KBM-7 (cell line): ENCODE measurements at regions not wholly inside any gene's neighbourhood (a gene's known extent, or its start where the extent isn't known, plus 50 kb on each side); places are given as distances from the start of the nearest gene placed in this dataset.
"Not testable (repeated sequence)": the region's sequence is repeated elsewhere in the genome, so short reads cannot be mapped to it uniquely, and the experiment has no call there.

Experiments used
- DNase-seq: peaks from one replicate; pipeline ENCODE4 v3.0.0-alpha.2; 2015
- in situ Hi-C: fragments of 300-500 bp; cut with MboI; formaldehyde crosslinking; loops from 2 replicates; pipeline ENCODE4 v1.14.3; 2020; ENCODE audit warnings: low sequenced_read_pairs, low pct_unique_long_range_greater_than_20kb, mixed read lengths

- no peak for DNase-seq
These were observed 135.2 kb downstream of the ELOVL4 start for GRCh38 chr6:79812195-79812594.

DNA sequence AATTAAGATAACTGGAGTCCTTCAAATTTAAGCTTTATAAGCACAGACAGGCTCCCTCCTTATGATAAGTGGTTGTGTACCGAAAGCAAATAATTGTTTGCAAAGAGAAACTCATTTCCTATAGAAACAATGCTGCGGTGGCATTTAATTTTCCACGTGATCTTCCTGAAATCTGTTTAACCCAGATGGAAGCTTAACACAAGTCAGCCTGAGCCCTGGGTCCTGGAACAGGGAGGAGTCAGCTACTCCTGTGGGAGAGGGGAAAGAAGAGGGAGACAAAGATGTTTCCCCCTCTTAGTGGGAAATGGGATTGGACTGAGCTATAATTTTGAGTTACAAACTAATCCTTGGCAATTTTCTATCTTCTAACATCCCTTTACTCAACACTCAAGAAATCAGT lies 136.5 kb downstream of the ELOVL4 start:
- in situ Hi-C loops: no loop called here
- DNase-seq: no peak

More at GRCh38 chr6:79812195-79812594, 135.2 kb downstream of the ELOVL4 start:
- in situ Hi-C loops: no loop called here

DNA sequence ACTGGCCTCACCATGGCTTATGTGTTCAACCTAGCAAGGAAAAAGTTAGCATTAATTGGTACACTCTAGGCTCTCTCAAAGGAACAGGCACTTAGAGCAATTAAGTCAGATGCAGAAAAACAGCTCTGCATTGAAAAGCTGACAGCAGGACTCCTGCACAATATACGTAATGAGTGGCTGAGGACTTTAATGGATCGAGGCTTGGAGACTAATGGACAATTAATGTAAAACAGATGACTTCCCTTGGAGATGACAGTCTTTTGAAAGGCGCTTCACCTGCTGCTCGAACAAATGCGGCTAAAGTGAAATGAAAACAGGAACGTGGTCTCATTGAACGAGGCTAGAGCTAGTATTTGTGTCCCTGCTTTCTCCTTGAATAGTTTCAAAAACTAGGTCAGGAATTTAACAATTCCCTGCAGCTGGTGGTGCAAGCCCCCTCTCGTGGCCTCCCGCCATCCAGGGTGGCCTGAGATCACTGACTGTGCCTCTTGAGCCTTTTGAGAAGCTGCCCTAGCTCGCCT lies 137.1 kb downstream of the ELOVL4 start:
- in situ Hi-C loops: no loop called here
- DNase-seq: no peak

GRCh38 chr6:79808921-79809320 lies 138.4 kb downstream of the ELOVL4 start:
- in situ Hi-C loops: no loop called here
- DNase-seq: no peak

DNA sequence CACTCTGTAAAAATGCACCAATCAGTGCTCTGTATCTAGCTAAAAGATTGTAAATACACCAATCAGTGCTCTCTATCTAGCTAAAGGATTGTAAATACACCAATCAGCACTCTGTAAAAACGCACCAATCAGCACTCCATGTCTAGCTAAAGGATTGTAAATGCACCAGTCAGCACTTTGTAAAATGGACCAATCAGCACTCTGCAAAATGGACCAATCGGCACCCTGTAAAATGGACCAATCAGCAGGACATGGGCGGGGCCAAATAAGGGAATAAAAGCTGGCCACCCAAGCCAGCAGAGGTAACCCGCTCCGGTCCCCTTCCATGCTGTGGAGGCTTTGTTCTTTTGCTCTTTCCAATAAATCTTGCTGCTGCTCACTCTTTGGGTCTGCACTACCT lies 140.7 kb downstream of the ELOVL4 start:
- DNase-seq, in situ Hi-C loops: not testable (repeated sequence)

DNA sequence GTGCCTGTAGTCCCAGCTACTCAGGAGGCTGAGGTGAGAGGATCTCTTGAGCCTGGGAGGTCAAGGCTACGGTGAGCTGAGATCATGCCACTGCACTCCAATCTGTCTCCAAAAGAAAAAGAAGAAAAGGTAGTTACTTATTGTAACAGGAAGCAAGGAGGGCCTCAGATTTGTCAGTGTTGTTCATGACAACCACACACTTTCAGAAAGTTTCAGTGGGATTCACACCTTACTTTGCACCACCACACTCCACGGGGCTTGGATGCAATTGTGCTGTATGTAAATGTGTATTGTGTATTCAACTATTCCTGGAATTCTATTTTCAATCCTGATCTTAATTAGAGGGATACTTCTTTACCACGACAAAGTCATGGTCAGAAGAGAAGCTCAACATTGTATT lies 142.6 kb downstream of the ELOVL4 start:
- no peak for DNase-seq

GRCh38 chr6:79803917-79804316 lies 143.4 kb downstream of the ELOVL4 start:
- DNase-seq: no peak
- in situ Hi-C loops: no loop called here

More for the DNA sequence above, 142.6 kb downstream of the ELOVL4 start:
- in situ Hi-C loops: no loop called here

DNA sequence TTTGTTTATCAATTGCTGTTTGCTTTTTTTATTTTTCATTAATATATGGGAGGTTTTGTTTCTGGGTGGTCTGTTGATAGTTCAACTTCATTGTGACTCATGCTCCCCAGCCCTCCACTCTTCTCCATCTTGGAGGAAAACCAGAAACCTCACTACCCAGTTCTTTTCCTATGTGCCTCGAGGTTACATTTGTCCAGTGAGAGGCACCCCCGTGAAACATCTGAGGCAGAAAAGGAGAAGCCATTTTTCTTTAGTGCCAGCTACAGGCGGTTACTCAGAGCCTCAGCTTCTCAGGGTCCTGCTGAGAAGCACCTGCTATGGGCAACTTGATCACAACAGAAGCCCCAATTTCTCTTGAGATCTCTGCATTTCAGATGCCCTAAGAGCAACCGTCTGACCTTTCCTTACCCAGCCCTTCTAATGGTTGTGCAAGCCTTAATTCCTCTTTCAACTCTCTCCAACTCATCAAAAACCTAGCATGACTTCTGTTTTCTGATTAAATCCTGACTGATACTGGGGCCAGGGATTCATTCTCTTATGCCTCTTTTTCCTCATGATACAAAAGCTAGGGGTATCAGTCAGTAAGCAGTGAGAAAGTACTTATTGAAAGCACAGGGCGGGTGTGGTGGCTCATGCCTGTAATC lies 144.6 kb downstream of the ELOVL4 start:
- DNase-seq: no peak
- in situ Hi-C loops: no loop called here

DNA sequence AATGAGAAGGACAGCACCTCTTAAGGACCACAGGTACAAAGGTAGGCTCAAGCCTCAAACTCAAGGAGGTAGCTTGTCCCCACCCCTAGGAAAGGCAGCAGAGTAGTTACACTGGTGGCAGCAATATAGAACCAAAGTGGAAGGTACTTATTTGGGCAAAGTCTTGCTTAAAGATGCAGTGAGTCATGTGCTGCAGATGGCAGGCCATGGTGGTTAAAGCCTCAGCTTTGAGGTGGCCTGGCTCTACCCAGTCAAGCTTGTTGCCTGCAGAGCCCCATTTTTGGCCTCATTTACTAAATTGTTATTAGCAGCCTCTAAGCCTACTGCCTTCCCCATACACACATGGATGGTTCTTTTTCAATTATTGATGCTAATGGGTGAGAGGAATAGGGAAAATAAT lies 146.0 kb downstream of the ELOVL4 start:
- in situ Hi-C loops: no loop called here

GRCh38 chr6:79798841-79799240 lies 148.5 kb downstream of the ELOVL4 start:
- DNase-seq: no peak
- in situ Hi-C loops: no loop called here

More for the DNA sequence above, 146.0 kb downstream of the ELOVL4 start:
- no peak for DNase-seq

DNA sequence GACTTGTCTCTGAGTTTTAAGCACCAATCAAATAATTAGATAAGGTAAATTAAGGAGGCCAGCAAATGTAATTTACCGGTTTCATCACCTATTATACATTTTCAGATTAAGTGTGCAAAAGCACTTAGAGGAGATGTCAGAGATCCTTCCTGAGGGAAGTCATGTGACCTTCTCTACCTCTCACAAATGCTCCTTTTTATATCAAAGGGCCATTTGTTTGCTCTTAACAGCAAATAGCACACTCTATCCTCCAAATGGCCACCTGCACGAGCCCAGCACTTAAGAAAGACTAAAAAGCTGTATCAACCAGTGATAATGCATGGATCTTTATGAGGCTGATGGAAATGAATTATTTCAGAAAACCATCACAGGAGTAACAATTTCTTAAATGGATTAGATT lies 149.4 kb downstream of the ELOVL4 start:
- no peak for DNase-seq

GRCh38 chr6:79797163-79797764 lies 150.1 kb downstream of the ELOVL4 start:
- in situ Hi-C loops: no loop called here
- no peak for DNase-seq

More for the DNA sequence above, 149.4 kb downstream of the ELOVL4 start:
- in situ Hi-C loops: no loop called here

DNA sequence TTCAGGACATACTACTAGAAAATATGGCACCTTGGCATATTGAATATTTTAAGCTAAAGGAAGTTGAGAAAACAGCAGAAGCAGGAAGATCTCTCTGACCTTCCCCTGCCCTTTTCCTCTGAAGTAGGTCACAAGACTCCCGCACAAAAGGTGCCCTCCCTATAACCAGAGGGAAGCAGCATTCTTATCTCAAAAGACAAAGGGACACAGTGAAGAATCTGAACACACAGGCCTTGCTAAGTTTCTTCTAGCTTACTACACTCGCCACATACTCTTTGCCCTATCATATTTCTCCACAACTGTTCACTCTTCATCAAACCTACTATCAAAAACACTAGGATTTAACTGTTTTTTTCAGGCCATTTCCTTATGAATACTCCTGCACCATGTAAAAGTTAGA lies 151.2 kb downstream of the ELOVL4 start:
- no peak for DNase-seq
- in situ Hi-C loops: no loop called here

DNA sequence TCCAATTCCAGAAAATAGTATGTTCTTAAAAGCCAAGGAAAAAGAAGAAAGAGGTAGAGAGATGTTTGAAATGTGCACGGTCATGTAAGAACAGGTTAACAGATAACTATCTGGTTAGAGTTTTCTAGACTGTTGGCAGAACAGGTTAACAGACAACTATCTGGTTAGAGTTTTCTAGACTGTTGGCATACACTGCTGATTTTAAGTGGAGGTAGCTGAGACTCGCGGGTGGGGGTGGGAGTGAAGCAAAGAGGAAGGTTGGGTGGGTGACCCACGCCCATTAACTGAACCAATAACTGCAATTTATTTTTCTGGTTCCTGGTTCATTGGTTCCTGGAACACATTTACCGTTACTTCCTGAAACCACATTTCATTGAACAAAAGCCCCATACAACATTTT lies 157.5 kb downstream of the ELOVL4 start:
- in situ Hi-C loops: no loop called here
- no peak for DNase-seq

DNA sequence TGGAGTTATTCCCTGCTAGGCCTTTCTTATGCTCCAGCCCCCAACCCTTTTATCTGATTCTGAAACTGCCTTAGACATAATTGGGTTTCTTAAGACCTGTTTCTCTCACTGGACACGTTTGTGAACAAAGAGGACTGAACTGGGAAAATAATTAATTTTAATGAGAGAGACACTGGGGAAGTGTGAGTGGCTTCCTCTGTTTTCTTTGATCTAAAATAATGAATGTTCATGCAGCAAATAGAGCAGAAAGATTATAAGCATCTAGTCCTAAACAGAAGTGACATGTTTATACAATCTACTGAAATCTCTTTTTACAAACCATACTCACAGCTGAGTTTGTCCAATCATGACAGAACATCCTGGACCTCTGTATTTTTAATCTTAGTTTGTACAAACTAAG lies 157.6 kb downstream of the SH3BGRL2 start:
- in situ Hi-C loops: no loop called here
- DNase-seq: no peak

GRCh38 chr6:79787626-79788025 lies 156.5 kb downstream of the SH3BGRL2 start:
- DNase-seq: no peak
- in situ Hi-C loops: no loop called here

GRCh38 chr6:79784395-79784753 lies 153.2 kb downstream of the SH3BGRL2 start:
- in situ Hi-C loops: no loop called here
- DNase-seq: no peak

- in situ Hi-C loops: no loop called here
- no peak for DNase-seq
These were observed 152.7 kb downstream of the SH3BGRL2 start for GRCh38 chr6:79783670-79784394.

GRCh38 chr6:79782792-79783580 lies 151.9 kb downstream of the SH3BGRL2 start:
- no peak for DNase-seq
- in situ Hi-C loops: no loop called here

DNA sequence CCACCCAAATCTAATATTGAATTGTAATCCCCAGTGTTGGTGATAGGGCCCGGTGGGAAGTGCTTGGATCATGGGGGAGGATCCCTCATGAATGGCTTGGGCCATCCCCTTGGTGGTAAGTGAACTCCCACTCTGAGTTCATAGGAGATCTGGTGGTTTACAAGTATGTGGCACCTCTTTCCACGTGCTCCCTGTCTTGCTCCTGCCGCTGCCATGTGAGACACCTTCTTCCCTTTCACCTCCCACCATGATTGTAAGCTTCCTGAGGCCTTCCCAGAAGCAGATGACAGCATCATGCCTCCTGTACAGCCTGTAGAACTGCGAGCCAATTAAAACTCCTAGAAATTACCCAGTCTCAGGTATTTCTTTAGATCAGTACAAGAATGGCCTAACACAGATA lies 150.8 kb downstream of the SH3BGRL2 start:
- in situ Hi-C loops: no loop called here
- no peak for DNase-seq
